ENCODE measurements at regions not wholly inside any gene's neighbourhood (a gene's known extent, or its start where the extent isn't known, plus 50 kb on each side); places are given as distances from the start of the nearest gene placed in this dataset.

GRCh38 chr4:164304861-164305260 is 449.1 kb upstream of the SMIM31 start:
- no peaks in the 10 kb centered on the region for H3K9me2 ChIP-seq (ENCODE audit: insufficient read depth)
- H4K20me1 ChIP-seq (ENCODE audit: insufficient read depth) = no peaks in the 10 kb centered on the region
- no peak for DNase-seq
- H3K4me3 ChIP-seq = no peak overlapping the region
- TF ChIP-seq EZH2phosphoT487 (IDR thresholded peaks at IDR 0.05; ENCODE audit: insufficient read depth, low read depth) (no peak), EZH2 (IDR thresholded peaks at IDR 0.05; ENCODE audit: insufficient read depth, poor library complexity, severe bottlenecking) (no peak)
- H3K4me2 ChIP-seq (ENCODE audit: unreplicated experiment) = no peak overlapping the region
- WGBS, 2 experiments (ENCODE audit: low coverage in 1 of 2, low lambda C conversion rate in 2 of 2, missing lambda C conversion rate in 2 of 2) = 19 to 31% methylated on average over 2 of the region's 2 CpGs
- H2AFZ ChIP-seq = no peak overlapping the region
- H3K9ac ChIP-seq = no peak overlapping the region
- H3K27ac ChIP-seq = no peak overlapping the region
- in situ Hi-C loops (cut with MboI) = no loop called here
- H3F3A ChIP-seq (ENCODE audit: insufficient read depth) = no peaks in the 10 kb centered on the region
- no peaks in the 10 kb centered on the region for H3K36me3 ChIP-seq (ENCODE audit: low read depth)
- H3K27me3 ChIP-seq (replicated peaks; ENCODE audit: insufficient read depth) = no peaks in the 10 kb centered on the region
- H3K9me3 ChIP-seq (ENCODE audit: low read depth) = no peaks in the 10 kb centered on the region
- H3K4me1 ChIP-seq (ENCODE audit: insufficient read depth) = no peaks in the 10 kb centered on the region
- no peaks in the 10 kb centered on the region for H3K79me2 ChIP-seq (ENCODE audit: insufficient read depth)

GRCh38 chr4:164307262-164307661 is 446.7 kb upstream of the SMIM31 start:
- Histone ChIP-seq H3K4me2 (ENCODE audit: unreplicated experiment) (no peak overlapping the region), H3F3A (ENCODE audit: insufficient read depth) (no peaks in the 10 kb centered on the region), H3K4me3 (no peak overlapping the region), H3K9me3 (ENCODE audit: low read depth) (no peaks in the 10 kb centered on the region), H3K79me2 (ENCODE audit: insufficient read depth) (no peaks in the 10 kb centered on the region), H3K9ac (no peak overlapping the region), H3K36me3 (ENCODE audit: low read depth) (no peaks in the 10 kb centered on the region), H3K4me1 (ENCODE audit: insufficient read depth) (no peaks in the 10 kb centered on the region), H2AFZ (no peak overlapping the region), H4K20me1 (ENCODE audit: insufficient read depth) (no peaks in the 10 kb centered on the region), H3K9me2 (ENCODE audit: insufficient read depth) (no peaks in the 10 kb centered on the region), H3K27me3 (replicated peaks; ENCODE audit: insufficient read depth) (no peaks in the 10 kb centered on the region), H3K27ac (no peak overlapping the region)
- TF ChIP-seq EZH2 (IDR thresholded peaks at IDR 0.05; ENCODE audit: insufficient read depth, poor library complexity, severe bottlenecking) = no peak
- TF ChIP-seq EZH2phosphoT487 (IDR thresholded peaks at IDR 0.05; ENCODE audit: insufficient read depth, low read depth) = no peak
- WGBS, 2 experiments (ENCODE audit: low coverage in 1 of 2, low lambda C conversion rate in 2 of 2, missing lambda C conversion rate in 2 of 2) = 0% methylated on average over 1 of the region's 1 CpG
- in situ Hi-C loops (cut with MboI) = no loop called here
- no peak for DNase-seq

GRCh38 chr4:164312671-164313070 is 441.3 kb upstream of the SMIM31 start:
- Histone ChIP-seq H3K9me2 (ENCODE audit: insufficient read depth) (peaks cover 2% of the 10 kb centered on the region; the same call in 1 of the 2 replicates), H3K4me1 (ENCODE audit: insufficient read depth) (no peaks in the 10 kb centered on the region), H3K4me3 (no peak overlapping the region), H3K36me3 (ENCODE audit: low read depth) (no peaks in the 10 kb centered on the region), H3K27me3 (replicated peaks; ENCODE audit: insufficient read depth) (no peaks in the 10 kb centered on the region), H3K27ac (no peak overlapping the region), H4K20me1 (ENCODE audit: insufficient read depth) (no peaks in the 10 kb centered on the region), H3K79me2 (ENCODE audit: insufficient read depth) (no peaks in the 10 kb centered on the region), H3K4me2 (ENCODE audit: unreplicated experiment) (no peak overlapping the region), H2AFZ (no peak overlapping the region), H3K9me3 (ENCODE audit: low read depth) (no peaks in the 10 kb centered on the region), H3K9ac (no peak overlapping the region), H3F3A (ENCODE audit: insufficient read depth) (no peaks in the 10 kb centered on the region)
- in situ Hi-C loops (cut with MboI) = no loop called here
- WGBS, 2 experiments (ENCODE audit: low coverage in 1 of 2, low lambda C conversion rate in 2 of 2, missing lambda C conversion rate in 2 of 2) = 61 to 66% methylated on average over 6 of the region's 6 CpGs
- TF ChIP-seq EZH2 (IDR thresholded peaks at IDR 0.05; ENCODE audit: insufficient read depth, poor library complexity, severe bottlenecking) (no peak), EZH2phosphoT487 (IDR thresholded peaks at IDR 0.05; ENCODE audit: insufficient read depth, low read depth) (no peak)
- DNase-seq = no peak

GRCh38 chr4:164313853-164314252 is 440.1 kb upstream of the SMIM31 start:
- no peak overlapping the region for H2AFZ ChIP-seq
- in situ Hi-C loops (cut with MboI) = no loop called here
- 3 to 7% methylated on average over 3 of the region's 3 CpGs for WGBS, 2 experiments (ENCODE audit: low coverage in 1 of 2, low lambda C conversion rate in 2 of 2, missing lambda C conversion rate in 2 of 2)

GRCh38 chr4:164318350-164318749 is 435.6 kb upstream of the SMIM31 start:
- no peak overlapping the region for H3K4me3 ChIP-seq
- WGBS, 2 experiments (ENCODE audit: low coverage in 1 of 2, low lambda C conversion rate in 2 of 2, missing lambda C conversion rate in 2 of 2) = 5 to 8% methylated on average over 1 of the region's 1 CpG
- in situ Hi-C loops (cut with MboI) = no loop called here
- TF ChIP-seq EZH2 (IDR thresholded peaks at IDR 0.05; ENCODE audit: insufficient read depth, poor library complexity, severe bottlenecking) (no peak), EZH2phosphoT487 (IDR thresholded peaks at IDR 0.05; ENCODE audit: insufficient read depth, low read depth) (no peak)
- no peaks in the 10 kb centered on the region for H3K9me3 ChIP-seq (ENCODE audit: low read depth)
- peaks cover 2% of the 10 kb centered on the region; the same call in 1 of the 2 replicates for H3K9me2 ChIP-seq (ENCODE audit: insufficient read depth)
- no peak overlapping the region for H3K4me2 ChIP-seq (ENCODE audit: unreplicated experiment)
- no peak overlapping the region for H2AFZ ChIP-seq
- H4K20me1 ChIP-seq (ENCODE audit: insufficient read depth) = no peaks in the 10 kb centered on the region
- H3K79me2 ChIP-seq (ENCODE audit: insufficient read depth) = no peaks in the 10 kb centered on the region
- H3K27me3 ChIP-seq (replicated peaks; ENCODE audit: insufficient read depth) = no peaks in the 10 kb centered on the region
- H3K4me1 ChIP-seq (ENCODE audit: insufficient read depth) = no peaks in the 10 kb centered on the region
- no peaks in the 10 kb centered on the region for H3K36me3 ChIP-seq (ENCODE audit: low read depth)
- DNase-seq = no peak
- H3K9ac ChIP-seq = no peak overlapping the region
- no peaks in the 10 kb centered on the region for H3F3A ChIP-seq (ENCODE audit: insufficient read depth)
- no peak overlapping the region for H3K27ac ChIP-seq

More at GRCh38 chr4:164313853-164314252, 440.1 kb upstream of the SMIM31 start:
- DNase-seq = no peak
- Histone ChIP-seq H3K9me2 (ENCODE audit: insufficient read depth) (peaks cover 2% of the 10 kb centered on the region; the same call in 1 of the 2 replicates), H3K36me3 (ENCODE audit: low read depth) (no peaks in the 10 kb centered on the region), H3K4me3 (no peak overlapping the region), H3K27ac (no peak overlapping the region), H3K27me3 (replicated peaks; ENCODE audit: insufficient read depth) (no peaks in the 10 kb centered on the region), H3K4me2 (ENCODE audit: unreplicated experiment) (no peak overlapping the region), H3K79me2 (ENCODE audit: insufficient read depth) (no peaks in the 10 kb centered on the region), H3F3A (ENCODE audit: insufficient read depth) (no peaks in the 10 kb centered on the region), H3K9ac (no peak overlapping the region), H3K4me1 (ENCODE audit: insufficient read depth) (no peaks in the 10 kb centered on the region), H3K9me3 (ENCODE audit: low read depth) (no peaks in the 10 kb centered on the region), H4K20me1 (ENCODE audit: insufficient read depth) (no peaks in the 10 kb centered on the region)
- TF ChIP-seq EZH2phosphoT487 (IDR thresholded peaks at IDR 0.05; ENCODE audit: insufficient read depth, low read depth) = no peak
- TF ChIP-seq EZH2 (IDR thresholded peaks at IDR 0.05; ENCODE audit: insufficient read depth, poor library complexity, severe bottlenecking) = no peak

All from GM23248 (cell line).